Endothelial cell (in vitro differentiated cells): ENCODE measurements at regions not wholly inside any gene's neighbourhood (a gene's known extent, or its start where the extent isn't known, plus 50 kb on each side); places are given as distances from the start of the nearest gene placed in this dataset.

Source experiments
- DNase-seq: peaks from one replicate; pipeline ENCODE4 v3.0.0; 2021; ENCODE audit warnings: low spot score
- H3K27ac Mint-ChIP-seq: one replicate; pipeline ENCODE4 v1.8.0; 2021; ENCODE audit warnings: mixed read lengths, inconsistent platforms; ENCODE audit not compliant: unreplicated experiment
- H3K27me3 Mint-ChIP-seq: one replicate; pipeline ENCODE4 v1.8.0; 2021; ENCODE audit warnings: mild to moderate bottlenecking, moderate library complexity, mixed read lengths, inconsistent platforms; ENCODE audit not compliant: unreplicated experiment
- H3K36me3 Mint-ChIP-seq: one replicate; pipeline ENCODE4 v1.8.0; 2021; ENCODE audit warnings: mild to moderate bottlenecking, low read depth, mixed read lengths, inconsistent platforms; ENCODE audit not compliant: unreplicated experiment
- H3K4me1 Mint-ChIP-seq: one replicate; pipeline ENCODE4 v1.8.0; 2021; ENCODE audit warnings: mild to moderate bottlenecking, mixed read lengths, inconsistent platforms; ENCODE audit not compliant: unreplicated experiment
- H3K4me3 Mint-ChIP-seq: one replicate; pipeline ENCODE4 v1.8.0; 2021; ENCODE audit warnings: mild to moderate bottlenecking, mixed read lengths, inconsistent platforms; ENCODE audit not compliant: unreplicated experiment
- H3K9me3 Mint-ChIP-seq: one replicate; pipeline ENCODE4 v1.8.0; 2021; ENCODE audit warnings: mixed read lengths, inconsistent platforms; ENCODE audit not compliant: unreplicated experiment
- TF ChIP-seq, protein P1 (sequence below): fragments of 200-600 bp; sonication (generic); IDR thresholded peaks from one replicate; pipeline ENCODE4 v1.5.0; 2021; ENCODE audit warnings: antibody characterized with exemption; ENCODE audit not compliant: unreplicated experiment

DNA sequence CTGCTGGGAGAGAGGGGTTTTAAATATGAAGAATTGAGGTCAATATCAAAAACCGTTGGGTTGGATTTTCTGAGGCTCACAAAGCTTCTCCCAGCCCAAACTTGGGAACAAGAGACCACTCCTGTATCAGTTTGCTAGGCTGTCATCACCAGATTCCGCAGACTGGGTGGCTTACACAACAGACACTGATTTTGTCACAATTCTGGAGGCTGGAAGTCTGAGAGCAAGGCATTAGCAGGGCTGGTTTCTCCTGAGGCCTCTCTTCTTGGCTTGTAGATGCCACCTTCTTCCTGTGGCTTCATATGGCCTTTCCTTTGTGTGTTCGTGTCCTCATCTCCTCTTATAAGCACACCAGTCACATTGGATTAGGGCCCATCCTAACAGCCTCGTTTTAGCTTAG, 122.9 kb upstream of the COPS8 start:
- no peak overlapping the region for H3K27ac Mint-ChIP-seq
- H3K27me3 Mint-ChIP-seq: no peaks in the 10 kb centered on the region
- H3K4me1 Mint-ChIP-seq: peaks cover 5% of the 10 kb centered on the region

DNA sequence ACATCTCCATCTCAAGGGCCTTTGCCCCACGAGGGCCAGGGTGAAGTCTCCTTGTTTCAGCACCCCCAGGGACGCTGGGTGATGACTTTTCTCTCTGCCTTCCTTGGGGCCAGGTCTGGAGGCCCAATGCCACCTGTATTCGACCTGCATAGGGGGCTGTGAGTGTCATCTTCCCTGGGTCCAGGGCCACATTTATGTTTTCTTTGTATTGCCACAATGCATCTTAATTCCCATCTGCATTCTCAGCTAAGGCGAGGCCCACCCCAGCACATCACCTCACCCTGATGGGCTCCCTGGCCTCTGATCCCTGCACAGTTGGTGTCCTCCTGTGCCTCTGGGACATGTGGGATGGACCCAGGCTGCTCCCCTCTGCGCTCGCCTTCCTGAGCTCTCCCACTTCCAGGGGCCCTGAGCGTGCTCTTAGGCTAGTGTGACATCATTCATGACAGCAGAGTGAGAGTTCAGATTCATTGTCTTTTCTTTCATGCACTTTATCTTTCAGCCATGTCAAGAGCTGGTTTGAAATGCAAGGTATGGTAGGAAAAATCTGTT, 122.0 kb upstream of the COPS8 start:
- peaks cover 5% of the 10 kb centered on the region for H3K4me1 Mint-ChIP-seq
- DNase-seq: no peak
- H3K9me3 Mint-ChIP-seq: no peaks in the 10 kb centered on the region
- no peak overlapping the region for H3K4me3 Mint-ChIP-seq
- H3K27ac Mint-ChIP-seq: no peak overlapping the region
- no peaks in the 10 kb centered on the region for H3K36me3 Mint-ChIP-seq
- TF ChIP-seq, protein P1, sequence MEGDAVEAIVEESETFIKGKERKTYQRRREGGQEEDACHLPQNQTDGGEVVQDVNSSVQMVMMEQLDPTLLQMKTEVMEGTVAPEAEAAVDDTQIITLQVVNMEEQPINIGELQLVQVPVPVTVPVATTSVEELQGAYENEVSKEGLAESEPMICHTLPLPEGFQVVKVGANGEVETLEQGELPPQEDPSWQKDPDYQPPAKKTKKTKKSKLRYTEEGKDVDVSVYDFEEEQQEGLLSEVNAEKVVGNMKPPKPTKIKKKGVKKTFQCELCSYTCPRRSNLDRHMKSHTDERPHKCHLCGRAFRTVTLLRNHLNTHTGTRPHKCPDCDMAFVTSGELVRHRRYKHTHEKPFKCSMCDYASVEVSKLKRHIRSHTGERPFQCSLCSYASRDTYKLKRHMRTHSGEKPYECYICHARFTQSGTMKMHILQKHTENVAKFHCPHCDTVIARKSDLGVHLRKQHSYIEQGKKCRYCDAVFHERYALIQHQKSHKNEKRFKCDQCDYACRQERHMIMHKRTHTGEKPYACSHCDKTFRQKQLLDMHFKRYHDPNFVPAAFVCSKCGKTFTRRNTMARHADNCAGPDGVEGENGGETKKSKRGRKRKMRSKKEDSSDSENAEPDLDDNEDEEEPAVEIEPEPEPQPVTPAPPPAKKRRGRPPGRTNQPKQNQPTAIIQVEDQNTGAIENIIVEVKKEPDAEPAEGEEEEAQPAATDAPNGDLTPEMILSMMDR: no peak
- no peaks in the 10 kb centered on the region for H3K27me3 Mint-ChIP-seq

More for the DNA sequence above, 122.9 kb upstream of the COPS8 start:
- no peak for DNase-seq
- TF ChIP-seq, protein P1: no peak
- Mint-ChIP-seq H3K36me3 (no peaks in the 10 kb centered on the region), H3K9me3 (no peaks in the 10 kb centered on the region), H3K4me3 (no peak overlapping the region)

DNA sequence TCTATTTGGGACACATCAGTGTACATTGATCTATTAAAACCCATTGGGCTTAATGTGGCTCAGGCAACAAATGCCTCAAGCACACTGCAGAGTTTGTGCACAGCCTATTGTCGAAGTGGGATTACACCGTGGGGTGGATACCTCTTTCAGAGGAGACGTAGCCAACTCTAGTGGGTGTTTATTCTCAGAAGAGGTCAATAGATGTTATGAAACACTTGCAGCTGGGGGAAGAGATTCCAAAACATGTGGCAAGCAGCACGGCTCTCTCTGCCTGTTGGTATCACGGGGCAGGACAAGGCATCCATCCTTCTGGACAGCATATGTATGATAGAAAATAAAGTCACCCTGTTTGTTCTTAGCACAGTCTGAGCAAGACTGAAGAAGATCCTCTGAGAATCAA, 121.4 kb upstream of the COPS8 start:
- H3K4me1 Mint-ChIP-seq: peaks cover 5% of the 10 kb centered on the region
- H3K9me3 Mint-ChIP-seq: no peaks in the 10 kb centered on the region
- no peak overlapping the region for H3K27ac Mint-ChIP-seq
- no peaks in the 10 kb centered on the region for H3K27me3 Mint-ChIP-seq
- no peak overlapping the region for H3K4me3 Mint-ChIP-seq
- H3K36me3 Mint-ChIP-seq: no peaks in the 10 kb centered on the region
- TF ChIP-seq, protein P1: no peak
- no peak for DNase-seq

DNA sequence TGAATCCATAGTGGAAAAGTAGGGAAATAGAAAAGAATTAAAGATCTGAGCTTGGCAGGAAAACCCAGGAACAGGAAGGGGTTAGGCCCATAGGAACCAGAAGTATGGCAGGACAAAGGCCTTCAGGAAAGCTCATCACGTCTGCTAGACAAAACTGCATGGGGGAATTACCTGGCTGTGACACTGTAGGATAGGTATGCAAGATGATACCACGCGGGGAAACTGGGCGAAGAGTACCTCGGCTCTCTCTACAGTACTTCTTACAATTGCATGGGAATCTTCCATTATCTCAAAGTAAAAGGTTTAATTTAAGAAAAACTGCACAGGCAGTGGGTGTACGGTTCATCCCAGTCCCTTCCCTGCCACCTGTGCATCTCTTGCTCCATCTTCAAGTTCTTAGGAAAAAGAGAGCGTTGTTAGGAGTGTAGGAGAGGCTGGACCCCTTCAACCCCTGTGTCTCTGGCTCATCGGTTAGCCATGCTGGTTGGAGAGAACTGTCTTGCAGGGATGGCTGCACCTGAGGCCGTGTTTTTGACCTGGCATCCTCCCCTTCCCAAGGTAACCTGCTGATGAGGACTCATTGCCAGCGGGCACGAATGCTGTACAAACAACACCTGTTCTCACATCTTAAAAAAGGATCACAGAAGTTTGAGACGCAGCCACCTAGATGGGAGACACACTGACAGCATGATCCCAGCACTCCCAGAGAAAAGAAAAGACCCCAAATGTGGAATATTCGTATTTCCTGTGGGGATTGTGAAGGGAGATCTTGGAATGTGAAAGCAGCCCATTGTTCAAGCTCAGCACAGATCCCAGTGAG, 120.5 kb upstream of the COPS8 start:
- Mint-ChIP-seq H3K27me3 (peaks cover 3% of the 10 kb centered on the region), H3K9me3 (no peaks in the 10 kb centered on the region), H3K4me3 (no peak overlapping the region), H3K36me3 (no peaks in the 10 kb centered on the region), H3K4me1 (peaks cover 5% of the 10 kb centered on the region), H3K27ac (no peak overlapping the region)
- no peak for DNase-seq
- TF ChIP-seq, protein P1: no peak

DNA sequence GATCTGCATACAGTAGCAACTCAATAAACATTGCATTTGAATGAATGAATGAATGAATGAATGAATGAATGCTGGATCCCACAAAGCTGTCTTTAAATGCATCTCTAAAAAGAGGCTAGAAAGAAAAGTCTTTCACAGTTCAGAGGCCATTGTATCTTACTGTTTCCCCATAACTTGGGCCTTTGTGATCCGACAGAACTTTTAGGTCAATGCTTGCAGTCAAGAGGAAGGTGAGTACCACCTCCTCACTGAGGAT, 119.9 kb upstream of the COPS8 start:
- Mint-ChIP-seq H3K4me3 (no peak overlapping the region), H3K27ac (no peak overlapping the region), H3K4me1 (peaks cover 5% of the 10 kb centered on the region), H3K9me3 (no peaks in the 10 kb centered on the region), H3K36me3 (no peaks in the 10 kb centered on the region), H3K27me3 (peaks cover 3% of the 10 kb centered on the region)
- DNase-seq: no peak
- TF ChIP-seq, protein P1: no peak
